ENCODE measurements at regions not wholly inside any gene's neighbourhood (a gene's known extent, or its start where the extent isn't known, plus 50 kb on each side); places are given as distances from the start of the nearest gene placed in this dataset.

GRCh38 chr3:41044523-41044922, 154.8 kb upstream of the CTNNB1 start:
- H3K27me3 Mint-ChIP-seq = no peaks in the 10 kb centered on the region
- H3K4me3 Mint-ChIP-seq (ENCODE audit: low read depth) = no peak overlapping the region
- no peak for DNase-seq (ENCODE audit: low spot score, unreplicated experiment)
- H3K9me3 Mint-ChIP-seq (ENCODE audit: low read depth) = peaks cover 22% of the 10 kb centered on the region
- peaks cover 5% of the 10 kb centered on the region for H3K36me3 Mint-ChIP-seq (ENCODE audit: insufficient read depth)
- no peak overlapping the region for H3K27ac Mint-ChIP-seq
- peaks cover 8% of the 10 kb centered on the region for H3K4me1 Mint-ChIP-seq (ENCODE audit: low read depth)
- no peak for TF ChIP-seq CTCF (IDR thresholded peaks at IDR 0.05; ENCODE audit: unreplicated experiment)

- Mint-ChIP-seq H3K4me1 (ENCODE audit: low read depth) (peaks cover 8% of the 10 kb centered on the region), H3K4me3 (ENCODE audit: low read depth) (no peak overlapping the region), H3K27me3 (no peaks in the 10 kb centered on the region), H3K27ac (no peak overlapping the region), H3K9me3 (ENCODE audit: low read depth) (peaks cover 22% of the 10 kb centered on the region), H3K36me3 (ENCODE audit: insufficient read depth) (peaks cover 5% of the 10 kb centered on the region)
- no peak for TF ChIP-seq CTCF (IDR thresholded peaks at IDR 0.05; ENCODE audit: unreplicated experiment)
- no peak for DNase-seq (ENCODE audit: low spot score, unreplicated experiment)
These were observed 153.8 kb upstream of the CTNNB1 start for GRCh38 chr3:41045491-41045890.

- Mint-ChIP-seq H3K27ac (no peak overlapping the region), H3K4me1 (ENCODE audit: low read depth) (no peaks in the 10 kb centered on the region), H3K36me3 (ENCODE audit: insufficient read depth) (peaks cover 5% of the 10 kb centered on the region), H3K27me3 (no peaks in the 10 kb centered on the region), H3K4me3 (ENCODE audit: low read depth) (no peak overlapping the region), H3K9me3 (ENCODE audit: low read depth) (peaks cover 22% of the 10 kb centered on the region)
- no peak for DNase-seq (ENCODE audit: low spot score, unreplicated experiment)
- no peak for TF ChIP-seq CTCF (IDR thresholded peaks at IDR 0.05; ENCODE audit: unreplicated experiment)
These were observed 149.2 kb upstream of the CTNNB1 start for GRCh38 chr3:41050144-41050543.

- DNase-seq (ENCODE audit: low spot score, unreplicated experiment) = no peak
- Mint-ChIP-seq H3K9me3 (ENCODE audit: low read depth) (peaks cover 8% of the 10 kb centered on the region), H3K4me1 (ENCODE audit: low read depth) (peaks cover 1% of the 10 kb centered on the region), H3K4me3 (ENCODE audit: low read depth) (no peak overlapping the region), H3K36me3 (ENCODE audit: insufficient read depth) (no peaks in the 10 kb centered on the region), H3K27ac (no peak overlapping the region), H3K27me3 (no peaks in the 10 kb centered on the region)
- TF ChIP-seq CTCF (IDR thresholded peaks at IDR 0.05; ENCODE audit: unreplicated experiment) = no peak
These were observed 146.1 kb upstream of the CTNNB1 start for GRCh38 chr3:41053220-41053619.

GRCh38 chr3:41060106-41060505, 139.2 kb upstream of the CTNNB1 start:
- peaks cover 1% of the 10 kb centered on the region for H3K4me1 Mint-ChIP-seq (ENCODE audit: low read depth)
- no peak overlapping the region for H3K27ac Mint-ChIP-seq
- H3K27me3 Mint-ChIP-seq = no peaks in the 10 kb centered on the region
- no peaks in the 10 kb centered on the region for H3K36me3 Mint-ChIP-seq (ENCODE audit: insufficient read depth)
- no peak for DNase-seq (ENCODE audit: low spot score, unreplicated experiment)
- no peak for TF ChIP-seq CTCF (IDR thresholded peaks at IDR 0.05; ENCODE audit: unreplicated experiment)
- no peak overlapping the region for H3K4me3 Mint-ChIP-seq (ENCODE audit: low read depth)
- H3K9me3 Mint-ChIP-seq (ENCODE audit: low read depth) = no peaks in the 10 kb centered on the region

All from progenitor cell of endocrine pancreas (in vitro differentiated cells).